Neural cell (in vitro differentiated cells): ENCODE measurements at regions not wholly inside any gene's neighbourhood (a gene's known extent, or its start where the extent isn't known, plus 50 kb on each side); places are given as distances from the start of the nearest gene placed in this dataset.

Experiments used
- H2AFZ ChIP-seq: fragments of 200-600, 300-800 bp; sonication (generic), shearing (Covaris generic); 2 replicates; pipeline ENCODE4 v1.6.0; 2014; ENCODE audit warnings: low read depth, mild to moderate bottlenecking, antibody characterized with exemption, low read length, moderate library complexity
- H3F3A ChIP-seq: fragments of 200-600 bp; shearing (Covaris generic); 2 replicates; pipeline ENCODE4 v1.6.1; 2016; ENCODE audit warnings: mild to moderate bottlenecking, moderate library complexity, mixed read lengths, antibody characterized with exemption, low read length; ENCODE audit not compliant: insufficient read depth, poor library complexity, severe bottlenecking
- H3K27ac ChIP-seq: fragments of 200-600, 300-800 bp; sonication (generic), shearing (Covaris generic); 2 replicates; pipeline ENCODE4 v1.5.1; 2014; ENCODE audit warnings: mild to moderate bottlenecking, low read length, moderate library complexity
- H3K27me3 ChIP-seq: fragments of 300-800, 200-600 bp; sonication (generic), shearing (Covaris generic); 2 replicates; pipeline ENCODE4 v1.6.0; 2014; ENCODE audit warnings: mild to moderate bottlenecking, low read depth, low read length, moderate library complexity; ENCODE audit not compliant: insufficient read depth
- H3K36me3 ChIP-seq: fragments of 300-800, 200-600 bp; sonication (generic), shearing (Covaris generic); 2 replicates; pipeline ENCODE4 v1.5.1; 2014; ENCODE audit warnings: mild to moderate bottlenecking, antibody characterized with exemption, low read length, moderate library complexity; ENCODE audit not compliant: insufficient read depth
- H3K4me2 ChIP-seq: fragments of 300-800, 200-600 bp; sonication (generic), shearing (Covaris generic); 2 replicates; pipeline ENCODE4 v1.6.0; 2014; ENCODE audit warnings: mild to moderate bottlenecking, low read length
- H3K4me3 ChIP-seq: fragments of 300-800, 200-600 bp; sonication (generic), shearing (Covaris generic); 2 replicates; pipeline ENCODE4 v1.5.1; 2014; ENCODE audit warnings: mild to moderate bottlenecking, low read length, moderate library complexity
- H3K79me2 ChIP-seq: fragments of 200-600 bp; shearing (Covaris generic); replicated peaks from 2 replicates; pipeline ENCODE4 v1.6.0; 2014; ENCODE audit warnings: mild to moderate bottlenecking, low read length, moderate library complexity; ENCODE audit not compliant: insufficient read depth
- H3K9ac ChIP-seq: fragments of 300-800, 200-600 bp; sonication (generic), shearing (Covaris generic); 2 replicates; pipeline ENCODE4 v1.6.1; 2016; ENCODE audit warnings: mild to moderate bottlenecking, low read length, mixed read lengths
- H3K9me2 ChIP-seq: fragments of 200-600 bp; shearing (Covaris generic); 2 replicates; pipeline ENCODE4 v1.6.1; 2016; ENCODE audit warnings: mild to moderate bottlenecking, low read length, mixed read lengths; ENCODE audit not compliant: insufficient read depth
- H3K9me3 ChIP-seq: fragments of 200-600, 300-800 bp; sonication (generic), shearing (Covaris generic); 2 replicates; pipeline ENCODE4 v1.6.1; 2016; ENCODE audit warnings: mild to moderate bottlenecking, mixed run types, low read length, moderate library complexity, mixed read lengths
- H4K20me1 ChIP-seq: fragments of 200-600 bp; shearing (Covaris generic); 2 replicates; pipeline ENCODE4 v1.6.1; 2016; ENCODE audit warnings: mild to moderate bottlenecking, mixed run types; ENCODE audit not compliant: insufficient read depth
- CTCF ChIP-seq: fragments of 450-650 bp; IDR thresholded peaks from 2 replicates; pipeline ENCODE4 v1.5.1; 2014; ENCODE audit warnings: antibody characterized with exemption, mild to moderate bottlenecking, moderate library complexity; ENCODE audit not compliant: poor library complexity, severe bottlenecking
- EZH2 ChIP-seq: fragments of 200-600, 300-800 bp; shearing (Covaris generic), sonication (generic); IDR thresholded peaks from 2 replicates; pipeline ENCODE4 v1.6.1; 2014; ENCODE audit warnings: antibody characterized with exemption, low read length, borderline replicate concordance, mild to moderate bottlenecking; ENCODE audit not compliant: insufficient read depth, poor library complexity, severe bottlenecking
- MXI1 ChIP-seq: fragments of 450-650 bp; conservative IDR thresholded peaks from 2 replicates; pipeline ENCODE4 v1.6.1; 2014; ENCODE audit warnings: antibody characterized with exemption, mild to moderate bottlenecking; ENCODE audit not compliant: poor library complexity, severe bottlenecking
- POLR2AphosphoS5 ChIP-seq: IDR thresholded peaks from 2 replicates; pipeline ENCODE4 v1.6.1; 2012
- RAD21 ChIP-seq: fragments of 450-650 bp; conservative IDR thresholded peaks from 2 replicates; pipeline ENCODE4 v1.6.1; 2014; ENCODE audit warnings: antibody characterized with exemption, mild to moderate bottlenecking, moderate library complexity
- REST ChIP-seq: IDR thresholded peaks from 2 replicates; pipeline ENCODE4 v1.6.1; 2012; ENCODE audit warnings: borderline replicate concordance
- SMC3 ChIP-seq: fragments of 450-650 bp; conservative IDR thresholded peaks from 2 replicates; pipeline ENCODE4 v1.6.1; 2014; ENCODE audit warnings: antibody characterized with exemption, mild to moderate bottlenecking, moderate library complexity; ENCODE audit not compliant: poor library complexity
- TAF1 ChIP-seq: IDR thresholded peaks from 2 replicates; pipeline ENCODE4 v1.6.1; 2012; ENCODE audit warnings: low read depth

GRCh38 chr1:90325168-90325567 is 330.3 kb downstream of the ZNF326 start:
- Histone ChIP-seq H2AFZ (no peak overlapping the region), H4K20me1 (no peaks in the 10 kb centered on the region), H3K27me3 (no peaks in the 10 kb centered on the region), H3K9me3 (no peaks in the 10 kb centered on the region), H3K27ac (no peak overlapping the region), H3K36me3 (no peaks in the 10 kb centered on the region), H3K9ac (no peak overlapping the region), H3K4me2 (no peak overlapping the region), H3F3A (no peaks in the 10 kb centered on the region), H3K79me2 (no peaks in the 10 kb centered on the region), H3K9me2 (no peaks in the 10 kb centered on the region), H3K4me3 (no peak overlapping the region)
- no peak for TF ChIP-seq MXI1
- no peak for TF ChIP-seq TAF1
- TF ChIP-seq REST = no peak

- H3K27ac ChIP-seq = no peak overlapping the region
- no peak overlapping the region for H3K4me3 ChIP-seq
- H2AFZ ChIP-seq = no peak overlapping the region
- no peaks in the 10 kb centered on the region for H3K27me3 ChIP-seq
- no peaks in the 10 kb centered on the region for H3K9me3 ChIP-seq
- H3K79me2 ChIP-seq = no peaks in the 10 kb centered on the region
- no peaks in the 10 kb centered on the region for H3K36me3 ChIP-seq
- TF ChIP-seq REST = no peak
- no peak for TF ChIP-seq POLR2AphosphoS5
- TF ChIP-seq SMC3 = no peak
- H3K9ac ChIP-seq = no peak overlapping the region
- H4K20me1 ChIP-seq = no peaks in the 10 kb centered on the region
- H3F3A ChIP-seq = no peaks in the 10 kb centered on the region
- no peaks in the 10 kb centered on the region for H3K9me2 ChIP-seq
- no peak overlapping the region for H3K4me2 ChIP-seq
Observed at GRCh38 chr1:90322186-90322585, 327.3 kb downstream of the ZNF326 start.

- no peak overlapping the region for H3K4me2 ChIP-seq
- H2AFZ ChIP-seq = no peak overlapping the region
- no peaks in the 10 kb centered on the region for H3K79me2 ChIP-seq
- H3K27ac ChIP-seq = no peak overlapping the region
- no peak overlapping the region for H3K9ac ChIP-seq
- TF ChIP-seq REST (no peak), SMC3 (no peak), POLR2AphosphoS5 (no peak), TAF1 (no peak), RAD21 (no peak), EZH2 (no peak), CTCF (no peak), MXI1 (no peak)
- H3K4me3 ChIP-seq = no peak overlapping the region
- no peaks in the 10 kb centered on the region for H4K20me1 ChIP-seq
- H3K27me3 ChIP-seq = no peaks in the 10 kb centered on the region
- H3F3A ChIP-seq = no peaks in the 10 kb centered on the region
- H3K36me3 ChIP-seq = no peaks in the 10 kb centered on the region
- no peaks in the 10 kb centered on the region for H3K9me3 ChIP-seq
- H3K9me2 ChIP-seq = no peaks in the 10 kb centered on the region
Observed at GRCh38 chr1:90319918-90320317, 325.0 kb downstream of the ZNF326 start.
